ENCODE measurements at regions not wholly inside any gene's neighbourhood (a gene's known extent, or its start where the extent isn't known, plus 50 kb on each side); places are given as distances from the start of the nearest gene placed in this dataset.

DNA sequence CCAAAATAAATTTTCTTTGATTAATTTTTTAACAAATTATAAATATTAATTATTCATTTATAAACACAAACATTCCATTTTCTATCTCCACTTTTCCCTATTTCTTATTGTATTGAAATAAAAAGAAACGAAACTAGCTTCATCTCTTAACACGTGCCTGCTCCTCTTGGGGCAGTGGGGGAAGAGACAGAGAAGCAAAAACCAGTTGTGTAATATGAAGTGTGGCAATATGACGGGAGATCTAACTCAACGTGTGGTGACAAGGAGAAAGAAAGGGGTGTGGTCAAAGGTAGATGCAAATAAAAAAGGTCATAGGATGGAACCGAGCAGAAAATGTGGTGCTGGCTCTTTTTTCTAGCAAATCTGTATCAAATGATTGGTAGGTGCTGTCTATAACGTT, 106.9 kb upstream of the SLC8A1 start:
- no peaks in the 10 kb centered on the region for H3K4me1 ChIP-seq (ENCODE audit: low read length)
- TF ChIP-seq, protein P1, sequence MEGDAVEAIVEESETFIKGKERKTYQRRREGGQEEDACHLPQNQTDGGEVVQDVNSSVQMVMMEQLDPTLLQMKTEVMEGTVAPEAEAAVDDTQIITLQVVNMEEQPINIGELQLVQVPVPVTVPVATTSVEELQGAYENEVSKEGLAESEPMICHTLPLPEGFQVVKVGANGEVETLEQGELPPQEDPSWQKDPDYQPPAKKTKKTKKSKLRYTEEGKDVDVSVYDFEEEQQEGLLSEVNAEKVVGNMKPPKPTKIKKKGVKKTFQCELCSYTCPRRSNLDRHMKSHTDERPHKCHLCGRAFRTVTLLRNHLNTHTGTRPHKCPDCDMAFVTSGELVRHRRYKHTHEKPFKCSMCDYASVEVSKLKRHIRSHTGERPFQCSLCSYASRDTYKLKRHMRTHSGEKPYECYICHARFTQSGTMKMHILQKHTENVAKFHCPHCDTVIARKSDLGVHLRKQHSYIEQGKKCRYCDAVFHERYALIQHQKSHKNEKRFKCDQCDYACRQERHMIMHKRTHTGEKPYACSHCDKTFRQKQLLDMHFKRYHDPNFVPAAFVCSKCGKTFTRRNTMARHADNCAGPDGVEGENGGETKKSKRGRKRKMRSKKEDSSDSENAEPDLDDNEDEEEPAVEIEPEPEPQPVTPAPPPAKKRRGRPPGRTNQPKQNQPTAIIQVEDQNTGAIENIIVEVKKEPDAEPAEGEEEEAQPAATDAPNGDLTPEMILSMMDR (IDR thresholded peaks at IDR 0.05; ENCODE audit: low read length) = no peak
- TF ChIP-seq EZH2phosphoT487 (IDR thresholded peaks at IDR 0.05; ENCODE audit: low read length) (no peak), EZH2 (optimal IDR thresholded peaks at IDR 0.05; ENCODE audit: low read depth, low read length) (no peak)
- no peaks in the 10 kb centered on the region for H4K20me1 ChIP-seq (ENCODE audit: insufficient read depth, low read length)
- no peak overlapping the region for H2AFZ ChIP-seq (ENCODE audit: low read length)
- H3K36me3 ChIP-seq (replicated peaks; ENCODE audit: insufficient read depth, low read length) = no peaks in the 10 kb centered on the region
- H3K4me3 ChIP-seq (ENCODE audit: low read length) = no peak overlapping the region
- no peaks in the 10 kb centered on the region for H3F3A ChIP-seq (ENCODE audit: insufficient read depth, low read length)
- no peaks in the 10 kb centered on the region for H3K9me2 ChIP-seq (replicated peaks; ENCODE audit: insufficient read depth, low read length)
- H3K79me2 ChIP-seq (ENCODE audit: low read length) = no peaks in the 10 kb centered on the region
- H3K9me3 ChIP-seq (replicated peaks; ENCODE audit: insufficient read depth, low read length) = no peaks in the 10 kb centered on the region
- no peak for DNase-seq
- H3K27ac ChIP-seq (ENCODE audit: low read length) = no peak overlapping the region
- no peak overlapping the region for H3K9ac ChIP-seq (ENCODE audit: low read length)
- no peak overlapping the region for H3K4me2 ChIP-seq (ENCODE audit: low read depth, low read length)
- H3K27me3 ChIP-seq (replicated peaks; ENCODE audit: insufficient read depth, low read length) = no peaks in the 10 kb centered on the region

DNA sequence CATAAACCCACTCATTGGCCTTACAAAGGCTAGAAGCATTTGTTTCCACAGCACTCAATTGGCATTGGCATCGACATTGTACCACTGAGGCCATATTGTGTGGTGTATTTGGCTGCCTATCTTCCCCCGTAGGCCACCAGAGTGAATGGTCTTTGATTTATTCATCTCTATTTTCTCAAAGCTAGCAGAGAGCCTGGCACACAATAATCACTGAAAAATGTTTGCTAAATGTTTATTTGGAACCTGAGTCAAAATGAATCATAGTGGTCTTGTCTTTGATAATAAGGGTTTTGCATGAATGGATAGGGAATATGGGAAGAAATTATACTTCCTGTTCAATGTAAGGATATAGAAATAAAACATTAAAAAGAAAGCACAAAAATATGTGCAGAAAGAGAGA, 107.3 kb upstream of the SLC8A1 start:
- DNase-seq = no peak
- Histone ChIP-seq H3K9ac (ENCODE audit: low read length) (no peak overlapping the region), H2AFZ (ENCODE audit: low read length) (no peak overlapping the region), H3K4me1 (ENCODE audit: low read length) (no peaks in the 10 kb centered on the region), H3K4me2 (ENCODE audit: low read depth, low read length) (no peak overlapping the region), H4K20me1 (ENCODE audit: insufficient read depth, low read length) (no peaks in the 10 kb centered on the region), H3F3A (ENCODE audit: insufficient read depth, low read length) (no peaks in the 10 kb centered on the region), H3K27me3 (replicated peaks; ENCODE audit: insufficient read depth, low read length) (no peaks in the 10 kb centered on the region), H3K9me2 (replicated peaks; ENCODE audit: insufficient read depth, low read length) (no peaks in the 10 kb centered on the region), H3K4me3 (ENCODE audit: low read length) (no peak overlapping the region), H3K79me2 (ENCODE audit: low read length) (no peaks in the 10 kb centered on the region), H3K36me3 (replicated peaks; ENCODE audit: insufficient read depth, low read length) (no peaks in the 10 kb centered on the region), H3K27ac (ENCODE audit: low read length) (no peak overlapping the region), H3K9me3 (replicated peaks; ENCODE audit: insufficient read depth, low read length) (no peaks in the 10 kb centered on the region)
- TF ChIP-seq, protein P1 (IDR thresholded peaks at IDR 0.05; ENCODE audit: low read length) = no peak

DNA sequence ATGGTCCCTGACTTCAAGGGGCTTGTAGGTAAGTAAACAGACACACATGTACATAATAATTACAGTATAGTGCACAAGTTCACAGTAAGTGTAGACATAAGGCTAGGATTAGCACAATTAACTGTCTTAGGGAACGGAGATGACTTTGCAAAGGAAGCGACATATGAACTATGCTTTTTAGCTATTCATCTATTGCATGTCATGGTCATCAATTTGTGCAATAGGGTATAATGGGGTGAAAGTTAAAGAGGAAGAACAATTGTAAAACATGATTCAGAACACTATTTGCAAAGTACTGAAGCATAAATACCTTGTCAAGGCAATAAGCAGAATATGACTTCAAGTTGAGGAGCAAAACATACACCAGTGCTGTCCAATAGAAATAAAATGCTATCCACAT, 112.3 kb upstream of the SLC8A1 start:
- no peaks in the 10 kb centered on the region for H3K79me2 ChIP-seq (ENCODE audit: low read length)
- DNase-seq = no peak
- H2AFZ ChIP-seq (ENCODE audit: low read length) = no peak overlapping the region
- H3K4me3 ChIP-seq (ENCODE audit: low read length) = no peak overlapping the region
- TF ChIP-seq, protein P1 (IDR thresholded peaks at IDR 0.05; ENCODE audit: low read length) = no peak
- TF ChIP-seq EZH2phosphoT487 (IDR thresholded peaks at IDR 0.05; ENCODE audit: low read length) (no peak), EZH2 (optimal IDR thresholded peaks at IDR 0.05; ENCODE audit: low read depth, low read length) (no peak)
- no peak overlapping the region for H3K27ac ChIP-seq (ENCODE audit: low read length)
- H3K4me2 ChIP-seq (ENCODE audit: low read depth, low read length) = no peak overlapping the region
- no peak overlapping the region for H3K9ac ChIP-seq (ENCODE audit: low read length)
- no peaks in the 10 kb centered on the region for H4K20me1 ChIP-seq (ENCODE audit: insufficient read depth, low read length)
- no peaks in the 10 kb centered on the region for H3K4me1 ChIP-seq (ENCODE audit: low read length)
- no peaks in the 10 kb centered on the region for H3K27me3 ChIP-seq (replicated peaks; ENCODE audit: insufficient read depth, low read length)
- no peaks in the 10 kb centered on the region for H3K9me3 ChIP-seq (replicated peaks; ENCODE audit: insufficient read depth, low read length)
- H3K36me3 ChIP-seq (replicated peaks; ENCODE audit: insufficient read depth, low read length) = no peaks in the 10 kb centered on the region
- H3K9me2 ChIP-seq (replicated peaks; ENCODE audit: insufficient read depth, low read length) = no peaks in the 10 kb centered on the region
- H3F3A ChIP-seq (ENCODE audit: insufficient read depth, low read length) = no peaks in the 10 kb centered on the region

DNA sequence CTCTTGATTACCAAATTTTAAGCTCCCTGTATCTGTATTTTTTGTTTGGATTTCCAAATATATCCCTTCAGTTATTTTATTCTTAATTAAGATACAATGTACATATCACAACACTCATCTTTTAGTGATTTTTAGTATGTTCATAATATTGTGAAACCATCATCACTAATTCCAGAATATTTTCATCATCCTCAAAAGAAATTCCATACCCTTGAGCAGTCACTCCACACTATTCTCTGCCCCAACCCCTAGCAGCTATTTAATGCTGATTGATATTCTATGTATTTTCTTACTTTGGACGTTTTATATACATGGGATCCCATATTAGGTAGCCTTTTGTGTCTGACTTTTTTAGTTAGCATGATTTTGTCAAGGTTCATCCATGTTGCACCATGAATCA, 127.4 kb upstream of the SLC8A1 start:
- H3F3A ChIP-seq (ENCODE audit: insufficient read depth, low read length) = no peaks in the 10 kb centered on the region
- H4K20me1 ChIP-seq (ENCODE audit: insufficient read depth, low read length) = no peaks in the 10 kb centered on the region
- no peaks in the 10 kb centered on the region for H3K4me1 ChIP-seq (ENCODE audit: low read length)
- H3K79me2 ChIP-seq (ENCODE audit: low read length) = no peaks in the 10 kb centered on the region
- no peak overlapping the region for H3K27ac ChIP-seq (ENCODE audit: low read length)
- H3K27me3 ChIP-seq (replicated peaks; ENCODE audit: insufficient read depth, low read length) = no peaks in the 10 kb centered on the region
- no peak overlapping the region for H3K4me3 ChIP-seq (ENCODE audit: low read length)
- no peak overlapping the region for H3K9ac ChIP-seq (ENCODE audit: low read length)
- no peaks in the 10 kb centered on the region for H3K9me3 ChIP-seq (replicated peaks; ENCODE audit: insufficient read depth, low read length)
- no peaks in the 10 kb centered on the region for H3K36me3 ChIP-seq (replicated peaks; ENCODE audit: insufficient read depth, low read length)
- H2AFZ ChIP-seq (ENCODE audit: low read length) = no peak overlapping the region
- DNase-seq = no peak
- H3K4me2 ChIP-seq (ENCODE audit: low read depth, low read length) = no peak overlapping the region
- TF ChIP-seq EZH2 (optimal IDR thresholded peaks at IDR 0.05; ENCODE audit: low read depth, low read length) = no peak
- no peak for TF ChIP-seq EZH2phosphoT487 (IDR thresholded peaks at IDR 0.05; ENCODE audit: low read length)
- TF ChIP-seq, protein P1 (IDR thresholded peaks at IDR 0.05; ENCODE audit: low read length) = no peak
- H3K9me2 ChIP-seq (replicated peaks; ENCODE audit: insufficient read depth, low read length) = no peaks in the 10 kb centered on the region

Measured in MM.1S (cell line).